ENCODE measurements at regions not wholly inside any gene's neighbourhood (a gene's known extent, or its start where the extent isn't known, plus 50 kb on each side); places are given as distances from the start of the nearest gene placed in this dataset.

- no peak for TF ChIP-seq CTCF (IDR thresholded peaks at IDR 0.05; ENCODE audit: low read length)
- TF ChIP-seq EZH2 (IDR thresholded peaks at IDR 0.05; ENCODE audit: borderline replicate concordance, low read length), result no peak
Measured at GRCh38 chr12:74245458-74245857, 292.2 kb upstream of the ATXN7L3B start.

Data from OCI-LY1 (cell line).